Activated CD8-positive, alpha-beta memory T cell treated with anti-CD3 and anti-CD28 coated beads for 1 hour (primary cell): ENCODE measurements at regions not wholly inside any gene's neighbourhood (a gene's known extent, or its start where the extent isn't known, plus 50 kb on each side); places are given as distances from the start of the nearest gene placed in this dataset.

Experiments used
- DNase-seq, 2 donors: peaks; one replicate each; pipeline ENCODE4 v3.0.0-alpha.2; 2020; ENCODE audit warnings: low read depth in 1 of 2; ENCODE audit errors: extremely low read depth in 1 of 2

GRCh38 chr6:105511639-105512038 lies 108.8 kb upstream of the PREP start:
- DNase-seq = no peak

GRCh38 chr6:105510746-105511145 lies 107.9 kb upstream of the PREP start:
- no peak for DNase-seq

- no peak for DNase-seq
Observed at GRCh38 chr6:105509506-105510331, 106.8 kb upstream of the PREP start.

- no peak for DNase-seq
Observed at GRCh38 chr6:105507811-105508210, 104.9 kb upstream of the PREP start.

- no peak for DNase-seq
Observed at GRCh38 chr6:105504706-105505105, 101.8 kb upstream of the PREP start.

GRCh38 chr6:105503641-105504040 lies 100.8 kb upstream of the PREP start:
- DNase-seq = no peak

- no peak for DNase-seq
Observed at GRCh38 chr6:105501826-105502344, 99.0 kb upstream of the PREP start.

GRCh38 chr6:105501246-105501645 lies 98.4 kb upstream of the PREP start:
- no peak for DNase-seq

- no peak for DNase-seq
Observed at GRCh38 chr6:105500693-105501092, 97.8 kb upstream of the PREP start.

- no peak for DNase-seq
Observed at GRCh38 chr6:105499931-105500330, 97.0 kb upstream of the PREP start.

- DNase-seq = no peak
Observed at GRCh38 chr6:105499136-105499870, 96.4 kb upstream of the PREP start.

- no peak for DNase-seq
Observed at GRCh38 chr6:105497549-105497948, 94.7 kb upstream of the PREP start.

- DNase-seq = no peak
Observed at GRCh38 chr6:105495515-105495914, 92.6 kb upstream of the PREP start.

GRCh38 chr6:105494688-105495087 lies 91.8 kb upstream of the PREP start:
- no peak for DNase-seq

- DNase-seq = no peak
Observed at GRCh38 chr6:105493736-105494135, 90.9 kb upstream of the PREP start.

- DNase-seq = no peak
Observed at GRCh38 chr6:105492706-105493673, 90.1 kb upstream of the PREP start.

- no peak for DNase-seq
Observed at GRCh38 chr6:105489216-105489530, 86.3 kb upstream of the PREP start.

GRCh38 chr6:105488516-105489215 lies 85.8 kb upstream of the PREP start:
- no peak for DNase-seq

- no peak for DNase-seq
Observed at GRCh38 chr6:105487040-105487790, 84.3 kb upstream of the PREP start.

- no peak for DNase-seq
Observed at GRCh38 chr6:105485456-105485855, 82.6 kb upstream of the PREP start.
